ENCODE measurements at regions not wholly inside any gene's neighbourhood (a gene's known extent, or its start where the extent isn't known, plus 50 kb on each side); places are given as distances from the start of the nearest gene placed in this dataset.

DNA sequence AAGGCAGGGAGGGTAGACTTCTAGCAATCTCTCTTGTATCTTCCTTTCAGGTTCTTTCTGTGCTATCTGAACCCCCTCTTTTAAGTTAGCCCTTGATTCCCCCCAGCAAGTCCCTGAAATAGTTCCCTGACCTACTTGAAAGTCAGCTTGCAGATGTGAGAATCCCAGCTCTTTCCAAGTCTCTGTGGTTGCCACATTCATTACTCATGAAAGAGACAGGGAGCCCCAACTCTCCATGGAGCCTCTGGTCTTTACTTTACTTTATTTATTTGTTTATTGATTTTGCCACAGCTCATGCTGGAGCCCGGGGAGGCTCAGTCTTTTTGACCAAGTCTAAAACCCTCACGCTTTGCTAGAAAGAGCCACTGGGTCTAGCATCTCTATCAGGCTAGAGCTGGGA is 193.6 kb upstream of the FAR2 start:
- in situ Hi-C loops (cut with MboI; ENCODE audit: low pct_unique_long_range_greater_than_20kb, low sequenced_read_pairs, unreplicated experiment), result no loop called here
- TF ChIP-seq, protein P1, sequence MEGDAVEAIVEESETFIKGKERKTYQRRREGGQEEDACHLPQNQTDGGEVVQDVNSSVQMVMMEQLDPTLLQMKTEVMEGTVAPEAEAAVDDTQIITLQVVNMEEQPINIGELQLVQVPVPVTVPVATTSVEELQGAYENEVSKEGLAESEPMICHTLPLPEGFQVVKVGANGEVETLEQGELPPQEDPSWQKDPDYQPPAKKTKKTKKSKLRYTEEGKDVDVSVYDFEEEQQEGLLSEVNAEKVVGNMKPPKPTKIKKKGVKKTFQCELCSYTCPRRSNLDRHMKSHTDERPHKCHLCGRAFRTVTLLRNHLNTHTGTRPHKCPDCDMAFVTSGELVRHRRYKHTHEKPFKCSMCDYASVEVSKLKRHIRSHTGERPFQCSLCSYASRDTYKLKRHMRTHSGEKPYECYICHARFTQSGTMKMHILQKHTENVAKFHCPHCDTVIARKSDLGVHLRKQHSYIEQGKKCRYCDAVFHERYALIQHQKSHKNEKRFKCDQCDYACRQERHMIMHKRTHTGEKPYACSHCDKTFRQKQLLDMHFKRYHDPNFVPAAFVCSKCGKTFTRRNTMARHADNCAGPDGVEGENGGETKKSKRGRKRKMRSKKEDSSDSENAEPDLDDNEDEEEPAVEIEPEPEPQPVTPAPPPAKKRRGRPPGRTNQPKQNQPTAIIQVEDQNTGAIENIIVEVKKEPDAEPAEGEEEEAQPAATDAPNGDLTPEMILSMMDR (IDR thresholded peaks at IDR 0.05; ENCODE audit: extremely low read depth, insufficient read depth, missing control alignments), result no peak
- no peak for DNase-seq (ENCODE audit: low spot score)

GRCh38 chr12:28955931-28956330 is 193.1 kb upstream of the FAR2 start:
- TF ChIP-seq, protein P1 (IDR thresholded peaks at IDR 0.05; ENCODE audit: extremely low read depth, insufficient read depth, missing control alignments), result no peak
- in situ Hi-C loops (cut with MboI; ENCODE audit: low pct_unique_long_range_greater_than_20kb, low sequenced_read_pairs, unreplicated experiment), result no loop called here
- DNase-seq (ENCODE audit: low spot score), result no peak

- in situ Hi-C loops (cut with MboI; ENCODE audit: low pct_unique_long_range_greater_than_20kb, low sequenced_read_pairs, unreplicated experiment), result no loop called here
- no peak for DNase-seq (ENCODE audit: low spot score)
- TF ChIP-seq, protein P1 (IDR thresholded peaks at IDR 0.05; ENCODE audit: extremely low read depth, insufficient read depth, missing control alignments), result no peak
Observed at GRCh38 chr12:28958553-28959195, 190.4 kb upstream of the FAR2 start.

GRCh38 chr12:28961948-28962384 is 187.1 kb upstream of the FAR2 start:
- in situ Hi-C loops (cut with MboI; ENCODE audit: low pct_unique_long_range_greater_than_20kb, low sequenced_read_pairs, unreplicated experiment), result no loop called here
- DNase-seq (ENCODE audit: low spot score), result no peak
- TF ChIP-seq, protein P1 (IDR thresholded peaks at IDR 0.05; ENCODE audit: extremely low read depth, insufficient read depth, missing control alignments), result no peak

GRCh38 chr12:28963554-28963953 is 185.5 kb upstream of the FAR2 start:
- in situ Hi-C loops (cut with MboI; ENCODE audit: low pct_unique_long_range_greater_than_20kb, low sequenced_read_pairs, unreplicated experiment), result no loop called here
- TF ChIP-seq, protein P1 (IDR thresholded peaks at IDR 0.05; ENCODE audit: extremely low read depth, insufficient read depth, missing control alignments), result peak; percentile 19

DNA sequence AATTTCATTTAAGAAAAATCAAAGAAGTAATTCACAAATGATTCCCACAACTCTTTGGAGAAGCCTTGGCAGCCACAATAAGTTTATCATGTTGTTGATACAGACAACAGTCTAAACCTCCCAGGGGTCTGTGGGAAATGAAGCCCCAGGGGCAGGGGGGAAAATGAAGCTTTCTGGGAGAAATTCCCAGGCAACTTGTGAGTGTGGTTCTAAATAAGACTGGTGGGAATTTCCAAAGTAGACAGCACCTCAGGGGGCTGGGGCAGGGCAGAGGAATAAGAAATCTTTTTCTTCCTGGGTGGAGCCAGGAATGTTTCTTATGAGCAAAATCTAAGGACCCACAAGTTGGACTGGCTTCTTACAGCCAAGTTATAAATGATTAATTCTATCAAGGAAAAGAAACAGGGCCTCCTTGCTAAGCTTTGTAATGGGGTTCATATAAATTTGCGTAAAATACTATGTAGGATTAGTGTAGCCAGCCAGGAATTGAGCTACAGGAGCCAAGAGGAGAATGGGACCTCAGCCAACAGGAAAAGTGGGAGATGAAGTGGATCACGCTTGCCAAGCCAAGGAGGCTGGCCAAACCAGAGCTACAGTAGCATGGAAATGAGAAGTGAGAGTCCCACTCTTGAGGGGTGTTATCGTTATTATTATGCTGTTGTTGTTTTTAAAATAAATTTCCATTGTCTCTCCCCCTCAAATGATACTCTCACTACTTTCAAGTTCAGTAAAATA is 182.9 kb upstream of the FAR2 start:
- TF ChIP-seq, protein P1 (IDR thresholded peaks at IDR 0.05; ENCODE audit: extremely low read depth, insufficient read depth, missing control alignments), result no peak
- no peak for DNase-seq (ENCODE audit: low spot score)
- in situ Hi-C loops (cut with MboI; ENCODE audit: low pct_unique_long_range_greater_than_20kb, low sequenced_read_pairs, unreplicated experiment), result no loop called here

More at GRCh38 chr12:28963554-28963953, 185.5 kb upstream of the FAR2 start:
- DNase-seq (ENCODE audit: low spot score), result no peak

Measured in GM13977 (cell line).